ENCODE measurements at regions not wholly inside any gene's neighbourhood (a gene's known extent, or its start where the extent isn't known, plus 50 kb on each side); places are given as distances from the start of the nearest gene placed in this dataset.

GRCh38 chr15:92521624-92522008, 127.9 kb downstream of the ST8SIA2 start:
- TF ChIP-seq, protein P1, sequence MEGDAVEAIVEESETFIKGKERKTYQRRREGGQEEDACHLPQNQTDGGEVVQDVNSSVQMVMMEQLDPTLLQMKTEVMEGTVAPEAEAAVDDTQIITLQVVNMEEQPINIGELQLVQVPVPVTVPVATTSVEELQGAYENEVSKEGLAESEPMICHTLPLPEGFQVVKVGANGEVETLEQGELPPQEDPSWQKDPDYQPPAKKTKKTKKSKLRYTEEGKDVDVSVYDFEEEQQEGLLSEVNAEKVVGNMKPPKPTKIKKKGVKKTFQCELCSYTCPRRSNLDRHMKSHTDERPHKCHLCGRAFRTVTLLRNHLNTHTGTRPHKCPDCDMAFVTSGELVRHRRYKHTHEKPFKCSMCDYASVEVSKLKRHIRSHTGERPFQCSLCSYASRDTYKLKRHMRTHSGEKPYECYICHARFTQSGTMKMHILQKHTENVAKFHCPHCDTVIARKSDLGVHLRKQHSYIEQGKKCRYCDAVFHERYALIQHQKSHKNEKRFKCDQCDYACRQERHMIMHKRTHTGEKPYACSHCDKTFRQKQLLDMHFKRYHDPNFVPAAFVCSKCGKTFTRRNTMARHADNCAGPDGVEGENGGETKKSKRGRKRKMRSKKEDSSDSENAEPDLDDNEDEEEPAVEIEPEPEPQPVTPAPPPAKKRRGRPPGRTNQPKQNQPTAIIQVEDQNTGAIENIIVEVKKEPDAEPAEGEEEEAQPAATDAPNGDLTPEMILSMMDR (conservative IDR thresholded peaks at IDR 0.05; ENCODE audit: low read depth, low read length), result peak; percentile 65
- no peak for TF ChIP-seq EZH2 (IDR thresholded peaks at IDR 0.05; ENCODE audit: borderline replicate concordance, low read depth, low read length, poor library complexity, severe bottlenecking)

Measured in A673 (cell line).